Cardiac septum (tissue), 1 donor: ENCODE measurements at regions not wholly inside any gene's neighbourhood (a gene's known extent, or its start where the extent isn't known, plus 50 kb on each side); places are given as distances from the start of the nearest gene placed in this dataset.
"Not testable (repeated sequence)": the region's sequence is repeated elsewhere in the genome, so short reads cannot be mapped to it uniquely, and the experiment has no call there.

Source experiments
- DNase-seq: peaks from one replicate; pipeline ENCODE4 v3.0.0-alpha.2; 2020; ENCODE audit warnings: low spot score
- intact Hi-C: fragments of 100-400 bp; cut with DNase I; formaldehyde crosslinking; loops from one replicate; pipeline ENCODE4 v1.14.0; 2022
- donor health status: DM: no; HTN: no; CAD: no.

- peak; percentile 74 for DNase-seq
- intact Hi-C loops: no loop called here
Measured at GRCh38 chr1:185559684-185560331, 174.4 kb upstream of the HMCN1 start.

GRCh38 chr1:185559151-185559550 is 175.0 kb upstream of the HMCN1 start:
- DNase-seq: no peak
- intact Hi-C loops: no loop called here

DNA sequence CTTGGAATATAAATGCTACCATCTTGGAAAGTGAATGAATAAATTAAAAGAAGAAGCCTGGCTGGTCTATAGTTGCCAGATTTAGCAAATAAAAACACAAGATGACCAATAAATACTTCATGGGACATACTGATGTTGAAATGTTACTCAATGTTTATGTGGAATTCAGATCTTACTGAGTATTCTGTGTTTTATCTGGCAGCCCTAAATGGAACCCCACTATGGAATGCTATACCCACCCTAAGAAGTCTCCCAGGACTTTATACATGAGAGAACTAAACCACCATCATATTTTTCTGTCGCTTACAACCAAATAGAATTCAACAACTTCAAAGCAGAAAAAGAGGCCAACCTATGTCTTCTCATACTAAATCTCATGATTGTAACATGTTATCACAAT is 177.6 kb upstream of the HMCN1 start:
- no peak for DNase-seq
- intact Hi-C loops: no loop called here

DNA sequence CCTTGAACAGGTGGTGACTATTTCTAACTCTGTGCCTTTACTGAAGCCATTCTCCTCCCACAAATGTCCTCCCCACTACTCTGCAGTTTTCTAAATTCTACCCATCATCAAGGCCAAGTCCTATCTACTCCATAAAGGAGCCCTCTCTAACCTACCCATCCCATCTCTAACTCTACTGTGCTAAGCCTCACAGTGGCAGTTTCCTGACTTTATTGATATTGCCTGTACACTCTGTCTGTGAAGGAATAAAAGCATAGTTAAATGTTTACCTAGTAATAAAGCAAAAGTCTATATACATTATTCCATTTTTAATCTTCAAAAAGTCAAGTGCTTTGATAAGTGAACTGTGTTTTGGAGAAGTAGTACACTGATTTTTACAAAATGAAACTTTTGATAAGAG is 178.4 kb upstream of the HMCN1 start:
- DNase-seq: no peak
- intact Hi-C loops: no loop called here

DNA sequence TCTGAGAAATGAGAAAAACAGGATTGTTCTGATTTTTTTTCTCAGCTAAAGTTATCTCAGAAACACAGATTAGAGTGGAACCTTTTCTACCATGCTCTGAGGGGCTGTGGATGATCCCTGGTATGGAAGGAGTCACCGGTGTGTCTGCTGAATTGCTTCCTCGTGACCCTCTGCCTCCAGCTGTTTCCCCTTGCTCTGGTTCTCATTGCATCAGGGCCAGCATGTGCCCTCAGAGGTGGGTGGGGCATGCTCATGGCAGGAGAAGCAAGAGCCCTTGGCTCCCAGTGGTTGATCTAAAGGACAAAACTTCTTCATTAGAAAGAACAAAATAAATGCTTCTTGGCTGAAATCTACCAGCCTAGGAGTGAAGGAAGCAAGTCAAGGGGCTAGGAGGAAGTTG is 183.2 kb upstream of the HMCN1 start:
- DNase-seq: peak; percentile 75
- intact Hi-C loops: no loop called here

DNA sequence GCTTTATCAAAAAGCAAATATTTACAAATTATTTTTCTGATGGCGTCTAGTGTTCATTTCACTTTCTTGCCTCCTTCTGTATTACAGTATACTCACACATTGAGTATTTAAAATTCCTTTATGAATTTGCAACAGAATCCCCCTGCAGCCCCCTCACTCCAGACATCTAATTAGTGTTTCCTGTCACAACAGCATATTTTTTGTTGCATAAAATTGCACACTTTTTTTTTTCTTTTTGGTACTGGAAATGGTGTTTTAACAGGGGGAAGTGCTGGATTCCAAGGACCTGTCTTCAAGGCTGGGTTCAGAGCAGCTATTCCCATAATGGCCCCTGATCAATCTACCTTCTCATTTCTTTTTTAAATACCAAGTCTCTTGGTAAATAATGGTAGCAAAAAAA is 184.3 kb upstream of the HMCN1 start:
- intact Hi-C loops: no loop called here

GRCh38 chr1:185546029-185546428 is 188.2 kb upstream of the HMCN1 start:
- intact Hi-C loops: no loop called here
- DNase-seq: no peak

More for the DNA sequence above, 184.3 kb upstream of the HMCN1 start:
- DNase-seq: no peak

DNA sequence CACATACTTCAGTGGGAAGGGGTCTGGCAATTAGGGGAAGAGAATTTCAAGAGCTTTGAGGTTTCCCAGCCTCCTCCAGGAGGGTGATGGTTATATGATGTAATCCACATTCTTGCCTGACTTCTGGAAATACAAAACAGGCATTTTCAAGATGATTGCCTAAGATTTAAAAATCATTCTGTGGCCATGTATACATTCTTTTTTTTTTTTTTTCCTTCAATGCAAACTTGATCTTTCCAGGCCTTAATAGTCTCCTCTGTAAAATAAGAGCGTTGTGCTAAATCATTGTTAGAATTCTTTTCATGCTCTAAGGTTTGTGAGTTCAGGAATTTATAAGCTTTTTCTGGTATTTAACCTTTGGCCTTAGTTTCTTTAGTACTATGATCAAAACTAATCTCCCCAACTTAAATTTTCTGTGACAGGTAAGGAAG is 192.3 kb upstream of the HMCN1 start:
- no peak for DNase-seq
- intact Hi-C loops: no loop called here

GRCh38 chr1:185540295-185540694 is 193.9 kb upstream of the HMCN1 start:
- DNase-seq: no peak
- intact Hi-C loops: no loop called here

GRCh38 chr1:185539277-185539943 is 194.8 kb upstream of the HMCN1 start:
- intact Hi-C loops: no loop called here
- no peak for DNase-seq

GRCh38 chr1:185538309-185538898 is 195.8 kb upstream of the HMCN1 start:
- DNase-seq, intact Hi-C loops: not testable (repeated sequence)

- no peak for DNase-seq
- intact Hi-C loops: no loop called here
Measured at GRCh38 chr1:185537596-185537995, 196.6 kb upstream of the HMCN1 start.

GRCh38 chr1:185536165-185536920 is 197.8 kb upstream of the HMCN1 start:
- DNase-seq: no peak
- intact Hi-C loops: no loop called here

DNA sequence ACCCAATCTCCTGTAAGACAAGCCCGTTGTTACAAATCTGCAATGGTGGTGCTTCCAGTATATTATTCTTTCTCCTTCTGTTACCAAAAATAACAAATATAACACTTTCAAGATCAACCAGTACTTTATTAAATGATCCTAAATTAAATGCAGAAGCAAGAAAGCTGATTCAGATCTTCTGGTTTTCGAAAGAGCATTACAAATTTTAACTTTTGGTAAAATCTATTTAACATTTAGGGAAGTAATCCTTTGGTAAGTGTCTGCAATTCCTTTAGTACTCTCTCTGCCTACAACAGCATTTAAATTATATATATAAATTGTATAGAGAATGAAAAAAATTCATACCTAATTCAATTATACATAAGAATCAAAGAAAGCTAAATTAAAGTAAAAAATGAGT is 198.6 kb upstream of the HMCN1 start:
- no peak for DNase-seq
- intact Hi-C loops: no loop called here

DNA sequence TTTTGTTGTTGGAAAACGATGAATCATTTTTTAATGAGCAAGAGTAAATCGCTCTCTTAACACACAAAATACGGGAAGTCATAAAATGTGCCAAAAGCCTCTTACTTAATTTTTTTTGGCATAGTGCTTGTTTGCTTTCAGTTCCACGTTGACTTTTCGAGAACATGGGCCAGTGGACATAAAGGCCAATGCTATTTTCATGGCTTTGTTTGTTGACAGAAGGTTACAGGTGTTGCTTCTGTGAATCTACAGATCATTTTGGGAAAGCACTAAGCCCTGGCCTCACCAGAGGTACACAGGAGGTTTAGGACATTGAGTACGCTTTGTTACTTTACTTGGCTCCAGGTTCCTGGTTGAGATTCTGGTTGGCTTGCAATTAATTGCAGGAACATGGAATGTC is 199.4 kb upstream of the HMCN1 start:
- intact Hi-C loops: no loop called here
- no peak for DNase-seq

- DNase-seq: no peak
- intact Hi-C loops: no loop called here
Measured at GRCh38 chr1:185533596-185533995, 200.6 kb upstream of the HMCN1 start.

GRCh38 chr1:185532856-185533255 is 201.3 kb upstream of the HMCN1 start:
- intact Hi-C loops: no loop called here
- no peak for DNase-seq

DNA sequence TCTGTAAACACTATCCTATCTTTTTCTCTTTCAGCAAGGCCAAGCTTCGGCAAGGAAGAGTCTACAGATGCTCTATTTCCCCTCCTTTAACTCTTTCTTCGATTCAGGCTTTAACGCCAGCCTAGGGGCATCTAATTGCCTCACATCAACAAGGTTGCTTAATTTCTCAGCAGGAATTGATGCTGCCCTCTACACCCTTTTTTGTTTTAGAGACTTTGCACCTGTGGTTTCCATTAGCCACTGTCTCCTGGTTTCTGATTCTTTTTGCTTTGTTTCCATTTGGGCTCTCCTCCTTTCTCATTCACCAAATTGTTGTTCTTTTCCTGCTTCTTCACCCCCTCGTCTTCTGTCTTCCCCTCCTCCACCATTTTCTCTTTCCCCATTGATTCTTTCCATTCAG is 202.4 kb upstream of the HMCN1 start:
- DNase-seq: no peak
- intact Hi-C loops: no loop called here

GRCh38 chr1:185530215-185530614 is 204.0 kb upstream of the HMCN1 start:
- intact Hi-C loops: no loop called here

GRCh38 chr1:185529673-185530072 is 204.5 kb upstream of the HMCN1 start:
- DNase-seq: no peak
- intact Hi-C loops: no loop called here

More at GRCh38 chr1:185530215-185530614, 204.0 kb upstream of the HMCN1 start:
- DNase-seq: no peak
